ENCODE measurements at regions not wholly inside any gene's neighbourhood (a gene's known extent, or its start where the extent isn't known, plus 50 kb on each side); places are given as distances from the start of the nearest gene placed in this dataset.
"Not testable (repeated sequence)": the region's sequence is repeated elsewhere in the genome, so short reads cannot be mapped to it uniquely, and the experiment has no call there.

DNA sequence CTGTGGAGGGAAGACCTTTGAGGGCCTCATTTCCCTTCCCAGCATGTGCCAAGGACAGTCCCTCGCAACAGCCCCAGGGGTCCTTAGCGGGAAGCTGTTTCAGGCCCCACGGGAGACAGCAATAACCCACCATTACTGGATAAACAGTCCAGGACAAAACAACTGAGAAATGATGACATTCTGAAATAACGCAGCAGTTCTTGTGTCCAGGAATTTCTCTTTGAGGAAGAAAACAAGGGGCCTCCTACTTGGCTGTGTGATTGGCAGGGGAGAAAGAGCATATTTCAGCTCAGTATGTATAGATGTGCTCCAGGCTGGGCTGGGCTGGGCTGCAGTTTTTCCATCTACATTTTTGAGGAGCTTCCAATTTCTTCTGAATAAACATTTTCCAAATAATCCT is 82.2 kb upstream of the THBS1 start:
- in situ Hi-C loops (cut with HindIII; ENCODE audit: low sequenced_read_pairs) = loop anchor here (5.0 kb wide), 1 partner anchor 74 kb away; no protein-coding TSS in a partner anchor

DNA sequence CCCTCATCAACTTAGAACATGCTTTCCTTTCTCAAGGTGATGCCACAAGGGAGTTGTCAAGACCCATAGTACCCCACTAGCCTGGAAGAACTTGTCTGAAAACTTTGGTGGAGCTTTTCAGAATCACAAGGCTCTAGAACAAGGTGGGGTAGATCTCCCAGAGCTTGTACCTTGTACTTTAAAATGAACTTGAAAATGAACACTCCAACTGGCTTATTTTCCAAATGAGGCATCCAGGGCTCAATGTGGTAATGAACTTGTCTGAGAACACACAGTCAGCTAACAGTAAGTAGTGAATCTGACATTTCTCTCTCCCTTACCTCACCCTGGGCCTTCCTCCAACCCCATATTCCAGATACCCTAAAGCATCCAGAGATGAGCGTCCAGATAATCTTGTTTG is 81.8 kb upstream of the THBS1 start:
- in situ Hi-C loops (cut with HindIII; ENCODE audit: low sequenced_read_pairs) = loop anchor here (5.0 kb wide), 1 partner anchor 73 kb away; no protein-coding TSS in a partner anchor

DNA sequence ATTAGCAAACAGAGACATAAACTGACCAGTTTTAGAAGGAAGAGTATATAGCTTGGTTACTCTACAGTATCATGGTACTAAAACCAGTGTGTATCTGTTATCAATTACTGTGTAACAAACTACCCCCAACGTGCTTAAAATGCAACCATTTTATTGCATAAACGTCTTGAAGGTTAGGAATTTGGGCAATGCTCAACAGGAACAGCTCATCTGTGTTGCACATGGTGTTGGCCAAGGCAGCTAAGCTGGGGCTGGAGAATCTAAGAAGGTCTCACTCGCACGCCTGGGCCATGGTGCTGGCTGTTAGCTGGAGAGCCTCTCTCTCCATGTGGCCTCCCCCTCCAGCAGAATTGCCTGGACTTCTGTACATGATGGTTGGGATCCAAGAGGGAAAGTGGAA is 81.2 kb upstream of the THBS1 start:
- in situ Hi-C loops (cut with HindIII; ENCODE audit: low sequenced_read_pairs) = loop anchor here (5.0 kb wide), 1 partner anchor 73 kb away; no protein-coding TSS in a partner anchor

DNA sequence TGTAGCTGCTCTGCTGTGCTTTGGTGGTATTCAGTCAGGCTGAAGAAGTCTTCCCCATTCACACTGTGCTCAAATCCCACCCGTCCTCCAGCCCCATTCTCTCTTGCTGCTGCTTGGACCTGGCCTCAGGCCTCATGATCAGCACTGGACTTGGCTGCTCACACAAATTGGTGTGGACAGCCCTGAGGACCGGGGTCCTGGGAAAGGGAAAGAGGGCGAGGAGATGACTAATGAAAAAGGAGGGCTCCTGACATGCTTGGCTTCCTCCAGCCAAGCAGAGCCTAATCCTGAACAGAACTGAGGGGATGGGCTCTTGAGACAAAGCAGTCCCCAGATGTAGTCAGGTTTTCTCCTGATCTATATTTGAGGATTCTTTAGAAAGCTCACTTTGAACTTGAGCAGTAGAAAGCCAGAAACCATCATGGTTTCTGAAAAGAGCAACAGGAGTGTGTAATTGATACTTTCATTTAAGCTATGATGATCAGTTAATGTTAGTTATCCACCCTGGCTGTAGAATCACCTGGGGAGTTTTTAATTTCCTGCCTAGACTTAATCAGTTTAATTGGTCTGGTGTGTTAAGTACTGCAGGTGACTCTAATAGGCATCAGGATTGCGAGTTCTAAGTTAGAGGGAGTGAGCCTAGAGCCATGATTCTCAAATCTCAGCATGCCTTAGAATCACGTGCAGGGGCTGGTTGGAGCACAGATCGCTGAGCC is 79.4 kb upstream of the THBS1 start:
- in situ Hi-C loops (cut with HindIII; ENCODE audit: low sequenced_read_pairs) = no loop called here

DNA sequence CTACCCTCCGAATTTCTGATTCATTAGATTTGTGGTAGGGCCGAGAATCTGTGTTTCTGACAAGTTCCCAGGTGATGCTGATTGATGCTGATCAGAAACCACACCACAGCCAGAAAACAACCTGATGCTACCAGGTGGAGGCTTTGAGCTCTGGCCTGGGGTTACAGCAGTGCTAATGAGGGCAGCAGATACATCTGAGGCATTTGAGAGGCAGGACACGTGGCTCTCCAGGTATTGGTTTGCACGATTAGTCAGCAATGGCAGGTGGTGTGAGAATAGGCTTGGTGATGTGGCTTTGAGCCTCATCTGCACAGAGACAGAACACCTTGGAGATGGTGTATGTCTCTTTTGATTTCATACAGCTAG is 78.8 kb upstream of the THBS1 start:
- in situ Hi-C loops (cut with HindIII; ENCODE audit: low sequenced_read_pairs) = no loop called here

DNA sequence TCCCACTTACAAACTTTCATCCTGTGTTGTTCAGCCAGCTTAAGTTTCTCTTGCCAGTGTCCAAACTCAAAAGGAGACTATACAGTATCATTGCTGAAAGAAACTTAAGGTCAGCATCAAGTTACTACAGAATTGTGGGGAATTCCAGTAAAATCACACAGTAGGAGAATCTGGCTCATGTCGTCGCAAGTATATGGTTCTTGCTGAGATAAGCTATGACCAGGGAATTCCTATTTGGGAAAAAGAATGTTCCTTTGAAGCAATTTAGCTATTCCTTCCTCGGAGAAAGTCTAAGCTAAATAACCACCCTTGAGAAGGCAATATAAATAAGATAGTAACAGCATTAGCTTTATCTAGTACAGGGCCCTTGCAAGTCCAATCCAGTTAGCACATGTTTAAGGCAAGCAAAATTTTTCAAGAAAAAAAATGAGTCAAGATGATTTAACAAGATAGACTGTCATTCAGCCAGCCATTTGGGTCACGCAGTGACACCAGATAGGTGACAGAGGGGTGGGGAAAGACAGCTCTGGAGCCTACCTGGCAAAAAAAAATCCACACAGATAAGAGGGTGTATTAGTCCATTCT is 78.2 kb upstream of the THBS1 start:
- in situ Hi-C loops (cut with HindIII; ENCODE audit: low sequenced_read_pairs) = no loop called here

DNA sequence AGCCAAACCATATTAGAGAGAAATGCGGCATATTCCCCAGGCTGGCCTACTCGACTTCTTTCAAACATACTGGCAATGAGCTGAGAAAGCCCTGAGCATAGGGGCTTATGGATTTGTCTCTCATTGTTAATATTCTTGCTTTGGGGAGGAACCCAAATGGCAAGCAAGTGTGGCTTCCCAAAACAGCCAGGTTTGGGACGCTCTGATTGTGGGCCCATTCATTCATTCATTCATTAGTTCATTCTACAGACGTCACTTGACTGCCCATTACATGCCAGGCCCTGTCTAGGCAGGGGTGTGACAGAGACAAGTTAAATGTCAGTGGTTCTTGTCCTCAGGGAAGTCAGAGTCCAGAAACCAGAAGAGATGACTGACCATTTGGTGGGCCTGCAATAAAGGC is 77.4 kb upstream of the THBS1 start:
- in situ Hi-C loops (cut with HindIII; ENCODE audit: low sequenced_read_pairs) = no loop called here

DNA sequence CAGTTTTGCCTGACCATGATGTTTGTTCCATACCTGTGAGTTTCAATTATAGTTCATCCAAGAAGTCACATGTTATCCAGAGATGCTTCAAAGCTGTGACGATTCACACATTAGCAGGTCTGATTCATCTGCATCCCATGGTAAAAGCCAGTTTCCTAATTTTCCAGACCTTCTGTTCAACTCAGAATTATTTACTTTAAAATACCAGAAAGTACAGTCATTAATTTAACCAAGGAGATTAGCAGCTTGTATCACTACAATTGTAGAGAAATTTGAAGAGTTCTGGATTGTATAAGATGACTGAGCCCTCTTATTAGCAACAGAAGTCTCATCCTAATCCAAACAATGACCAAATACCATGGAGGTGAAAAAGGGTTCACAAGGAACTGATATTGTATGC is 76.1 kb upstream of the THBS1 start:
- in situ Hi-C loops (cut with HindIII; ENCODE audit: low sequenced_read_pairs) = no loop called here

DNA sequence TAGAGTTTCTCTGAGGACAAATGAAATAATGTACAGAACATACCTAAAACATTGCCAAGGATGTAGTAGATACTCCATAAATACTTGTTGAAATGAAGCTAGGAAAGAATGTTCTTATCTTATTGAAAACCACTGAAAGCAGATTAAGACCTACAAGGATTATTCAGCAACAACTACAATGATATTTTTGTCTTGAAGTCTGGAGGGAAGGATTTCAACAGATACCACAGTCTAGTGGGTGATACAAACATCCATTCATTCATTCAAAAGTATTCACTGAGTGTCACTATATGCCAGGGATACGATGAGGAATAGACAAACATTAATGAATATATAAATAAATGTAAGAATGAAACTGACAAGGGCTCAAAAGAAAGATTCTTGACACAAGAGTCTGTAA is 74.7 kb upstream of the THBS1 start:
- in situ Hi-C loops (cut with HindIII; ENCODE audit: low sequenced_read_pairs) = no loop called here

DNA sequence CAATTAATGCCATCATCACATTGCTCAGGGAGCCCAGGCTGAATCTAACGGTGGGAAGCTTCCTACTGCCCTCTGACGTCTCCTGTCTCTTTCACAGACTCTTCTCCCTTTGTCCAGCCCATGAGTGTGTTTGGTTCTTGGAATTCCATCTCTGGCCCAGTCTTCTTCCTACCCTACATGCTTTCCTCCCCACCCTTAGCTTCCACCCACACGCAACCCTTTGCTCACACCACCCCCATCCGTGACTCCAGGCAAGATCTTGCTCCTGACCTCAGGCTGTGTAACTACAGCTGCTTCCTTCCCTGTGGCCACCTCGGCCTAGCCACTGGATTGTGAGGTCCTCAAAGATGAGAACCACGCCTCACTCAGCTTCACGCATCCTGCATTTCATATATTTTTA is 72.3 kb upstream of the THBS1 start:
- in situ Hi-C loops (cut with HindIII; ENCODE audit: low sequenced_read_pairs) = no loop called here

DNA sequence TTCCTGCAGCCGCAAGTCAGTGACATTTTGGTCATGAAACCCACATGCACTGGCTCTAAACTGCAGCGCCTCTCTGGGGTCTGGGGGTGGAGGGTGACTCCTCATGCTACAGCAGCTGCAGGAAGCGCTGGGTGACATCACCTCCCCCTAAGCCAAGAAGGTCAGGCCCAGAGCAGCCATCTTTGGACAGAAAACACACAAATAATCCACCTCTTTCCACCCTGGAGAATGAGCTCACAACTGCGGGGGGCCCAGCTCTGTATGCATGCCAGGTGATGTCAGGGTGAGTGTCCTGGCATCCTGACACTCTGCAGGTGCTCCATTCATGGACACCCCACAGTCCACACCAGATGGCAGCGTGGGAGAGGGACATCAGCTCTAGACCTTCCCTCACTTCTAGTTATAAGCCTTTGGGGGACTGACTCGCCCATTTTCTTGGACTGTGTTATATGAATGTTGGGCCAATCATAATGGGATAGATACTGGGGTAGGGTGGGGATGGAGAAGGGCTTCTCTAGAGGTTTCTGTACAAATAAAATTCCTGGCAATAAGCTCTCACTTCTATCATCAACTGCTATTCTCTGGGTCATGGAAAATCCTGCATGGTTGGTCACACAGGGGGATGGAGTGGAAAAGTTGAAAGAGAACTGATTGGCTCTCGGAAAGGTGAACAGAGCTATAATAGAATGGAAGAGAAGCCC is 70.7 kb upstream of the THBS1 start:
- in situ Hi-C loops (cut with HindIII; ENCODE audit: low sequenced_read_pairs) = no loop called here

DNA sequence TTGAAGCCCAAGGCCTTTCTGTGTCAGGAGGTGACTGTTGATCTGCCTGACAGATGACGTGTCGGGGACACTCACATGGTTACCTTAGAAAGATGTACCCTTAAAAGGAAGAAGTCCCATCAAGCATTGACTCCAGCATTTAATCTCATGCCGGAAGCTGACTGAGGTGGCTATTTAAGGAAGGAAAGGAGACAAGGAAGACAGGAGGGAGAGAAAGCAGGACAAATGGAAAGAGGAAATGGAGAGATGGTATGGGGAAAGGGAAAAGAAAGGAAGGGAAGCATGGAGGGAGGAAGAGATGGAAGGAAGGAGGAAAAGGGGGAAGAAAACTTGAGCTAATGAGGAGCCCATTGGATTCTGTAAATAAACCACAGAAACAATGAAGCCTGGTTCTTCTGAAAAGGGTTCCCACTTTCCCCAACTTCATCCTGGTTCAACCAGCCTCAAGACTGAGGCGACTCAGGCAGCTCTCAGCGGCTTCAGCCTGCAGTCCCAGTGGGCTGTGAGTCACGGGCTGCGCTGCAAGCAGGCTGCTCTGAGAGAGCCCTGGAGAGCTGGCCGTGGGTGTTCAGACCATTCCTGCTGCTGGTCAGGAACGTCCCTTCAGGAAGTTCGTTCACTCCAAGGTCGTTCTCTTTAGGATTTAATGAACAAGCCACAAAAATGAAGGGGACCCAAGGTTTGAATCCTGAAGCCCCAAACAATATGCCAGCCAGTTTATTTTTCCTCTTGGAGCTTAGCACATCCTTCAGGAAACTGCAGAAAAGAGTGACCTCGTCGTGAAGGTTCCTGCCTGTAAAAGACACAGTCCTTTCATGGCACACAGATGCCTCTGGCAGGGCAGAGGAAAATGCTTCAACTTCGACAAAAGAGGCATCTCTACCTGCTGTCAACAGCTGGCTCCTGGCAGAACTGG is 69.6 kb upstream of the THBS1 start:
- in situ Hi-C loops (cut with HindIII; ENCODE audit: low sequenced_read_pairs) = no loop called here

DNA sequence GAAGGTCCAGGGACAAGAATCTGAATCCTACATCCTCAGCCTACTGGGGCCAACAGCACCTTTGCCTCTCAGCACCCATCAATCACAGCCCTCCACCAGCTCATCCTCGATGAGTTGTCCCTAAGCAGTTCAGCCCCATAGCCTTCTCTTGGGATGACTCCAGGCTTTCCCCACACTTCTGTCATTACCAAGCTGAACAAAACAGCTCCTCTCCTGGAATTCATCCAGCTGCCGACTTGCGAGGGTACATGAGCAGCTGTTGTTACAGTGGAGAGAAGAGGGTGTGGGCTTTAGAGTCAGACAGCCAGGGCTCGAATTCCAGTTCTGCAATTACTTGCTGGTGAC is 69.0 kb upstream of the THBS1 start:
- in situ Hi-C loops (cut with HindIII; ENCODE audit: low sequenced_read_pairs) = no loop called here

DNA sequence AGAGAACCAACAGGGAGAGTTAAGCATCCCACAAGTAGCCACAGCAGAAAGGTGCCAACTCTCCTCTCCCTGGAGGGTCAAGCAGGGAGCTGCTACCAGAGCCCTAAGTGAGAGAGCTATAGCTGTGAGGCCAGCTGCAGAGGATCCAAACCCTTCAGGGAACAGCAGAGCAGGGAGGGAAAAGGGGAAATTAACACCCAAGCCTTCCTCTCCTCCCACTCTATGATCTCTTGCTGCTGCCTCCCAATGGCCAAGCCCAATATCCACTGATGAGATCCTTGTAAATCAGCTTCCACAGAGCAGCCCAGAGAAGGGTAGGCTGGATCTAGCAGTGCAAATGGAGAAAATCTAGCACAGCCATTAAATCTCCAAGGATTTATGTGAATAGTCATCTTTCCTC is 68.2 kb upstream of the THBS1 start:
- in situ Hi-C loops (cut with HindIII; ENCODE audit: low sequenced_read_pairs) = no loop called here

DNA sequence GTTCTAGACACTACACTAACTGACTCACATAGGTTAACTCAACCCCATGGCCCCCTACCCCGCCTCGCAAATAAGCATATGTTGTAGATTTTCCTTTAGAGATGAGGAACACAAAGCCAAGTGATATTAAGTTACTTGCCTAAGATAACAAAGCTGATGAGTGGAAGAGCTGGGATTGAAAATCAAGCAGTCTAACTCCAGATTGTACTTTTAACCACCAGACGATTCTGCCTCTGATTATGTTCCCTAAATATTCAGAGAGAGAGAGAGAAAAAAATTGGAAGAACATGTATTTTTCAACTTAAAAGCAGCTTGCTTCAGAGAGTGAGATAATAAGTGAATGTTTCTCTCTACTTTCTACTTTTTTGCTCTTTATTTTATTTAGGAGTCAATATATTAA is 66.9 kb upstream of the THBS1 start:
- in situ Hi-C loops (cut with HindIII; ENCODE audit: low sequenced_read_pairs) = no loop called here

DNA sequence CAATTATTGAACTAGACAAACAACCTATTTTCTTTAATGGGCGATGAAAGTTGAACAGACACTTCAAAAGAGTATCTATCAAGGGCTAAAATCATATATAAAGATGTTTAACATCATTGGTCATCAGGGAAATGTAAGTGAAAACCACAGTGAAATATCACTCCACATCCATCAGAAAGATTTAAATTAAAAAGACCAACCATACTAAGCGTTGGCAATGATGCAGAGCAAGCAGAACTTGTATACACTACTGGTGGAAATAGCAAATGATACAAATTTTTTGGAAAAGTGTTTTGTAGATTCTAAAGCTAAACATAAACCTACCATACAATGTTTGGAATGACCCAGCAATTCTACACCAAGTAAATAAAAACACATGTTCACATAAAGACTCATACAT is 65.9 kb upstream of the THBS1 start:
- in situ Hi-C loops (cut with HindIII; ENCODE audit: low sequenced_read_pairs) = no loop called here

DNA sequence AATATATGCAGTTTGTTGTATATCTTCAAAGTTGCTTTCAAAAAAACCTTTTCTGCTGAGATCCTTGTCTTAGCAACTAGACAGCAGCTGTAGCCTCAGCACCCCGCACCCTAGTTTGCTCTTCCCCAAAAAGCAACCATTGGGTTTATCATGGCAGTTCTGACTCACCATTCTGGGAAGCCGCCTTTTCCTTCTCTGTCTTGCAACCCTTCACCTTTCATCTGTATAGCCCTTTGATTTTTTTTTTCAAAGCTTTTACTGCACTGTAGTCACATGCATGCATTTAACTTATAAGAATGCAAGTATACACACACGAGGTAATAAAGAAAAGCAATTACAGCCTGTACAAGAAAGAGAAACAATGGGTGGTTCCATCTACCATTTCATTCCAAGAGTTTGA is 65.1 kb upstream of the THBS1 start:
- in situ Hi-C loops (cut with HindIII; ENCODE audit: low sequenced_read_pairs) = no loop called here

DNA sequence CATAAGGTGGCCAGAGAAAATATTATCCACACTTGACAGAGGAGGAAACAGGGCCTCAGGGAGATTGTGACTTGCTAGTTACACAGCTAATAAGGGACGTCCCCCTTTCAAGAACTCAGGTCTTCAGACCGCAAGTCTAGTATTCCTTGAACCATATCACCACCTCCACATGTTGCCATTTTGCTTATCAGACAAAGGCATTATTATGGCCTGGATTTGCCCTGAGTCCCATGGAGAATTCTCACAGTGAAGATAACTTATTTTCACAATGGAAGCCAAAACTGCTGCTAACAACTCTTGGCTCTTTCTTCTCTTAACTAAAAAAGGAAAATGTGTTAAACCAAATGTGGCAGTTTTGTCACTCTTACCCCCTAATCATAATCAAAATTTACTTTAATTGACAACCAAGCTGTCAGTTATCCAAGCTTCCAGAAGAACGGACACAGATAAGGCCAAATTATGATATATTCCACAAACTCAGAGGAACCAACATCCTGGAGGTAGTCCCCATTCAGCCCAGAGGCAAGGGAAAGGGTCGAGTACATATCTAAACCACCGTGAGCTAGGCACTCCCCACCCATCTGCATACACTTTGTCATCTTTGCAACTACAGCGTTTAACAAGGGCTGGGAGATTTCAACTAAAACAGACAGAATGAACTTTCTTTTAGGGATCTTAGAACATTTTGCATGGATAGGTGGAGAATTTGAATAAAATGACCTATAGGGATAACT is 63.6 kb upstream of the THBS1 start:
- in situ Hi-C loops (cut with HindIII; ENCODE audit: low sequenced_read_pairs) = no loop called here

DNA sequence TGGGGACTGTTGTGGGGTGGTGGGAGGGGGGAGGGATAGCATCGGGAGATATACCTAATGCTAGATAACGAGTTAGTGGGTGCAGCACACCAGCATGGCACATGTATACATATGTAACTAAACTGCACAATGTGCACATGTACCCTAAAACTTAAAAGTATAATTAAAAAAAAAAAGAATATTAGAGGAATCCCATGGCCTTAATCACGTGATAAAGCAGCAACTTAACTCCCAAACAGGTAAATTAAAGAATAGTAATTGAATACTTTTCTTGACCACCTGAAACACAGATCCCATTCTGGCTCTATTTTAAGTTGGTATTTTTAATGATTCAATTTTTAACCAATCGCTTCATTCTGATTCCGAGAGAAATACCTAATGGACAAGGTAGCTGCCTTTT is 56.9 kb upstream of the THBS1 start:
- in situ Hi-C loops (cut with HindIII; ENCODE audit: low sequenced_read_pairs) = not testable (repeated sequence)

DNA sequence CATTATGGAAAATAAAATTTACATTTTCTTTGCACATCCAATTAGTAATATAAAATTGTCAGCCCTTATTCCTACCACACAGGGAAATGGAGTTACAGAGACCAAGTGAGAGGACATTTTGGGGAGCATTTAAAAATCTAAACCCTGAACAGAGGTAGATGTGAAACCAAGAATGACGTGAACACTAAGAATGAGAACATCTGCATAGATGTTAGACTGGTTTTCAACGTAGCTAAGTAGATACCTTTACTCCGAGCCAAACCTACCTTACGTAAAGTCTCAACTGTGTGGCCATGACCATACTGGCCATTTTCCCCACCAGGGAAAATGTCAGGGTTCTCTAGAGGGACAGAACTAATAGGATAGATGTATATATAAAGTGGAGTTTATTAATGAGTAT is 51.4 kb upstream of the THBS1 start:
- in situ Hi-C loops (cut with HindIII; ENCODE audit: low sequenced_read_pairs) = no loop called here

All from endothelial cell of hepatic sinusoid (primary cell).